WI38 (cell line): ENCODE measurements at regions not wholly inside any gene's neighbourhood (a gene's known extent, or its start where the extent isn't known, plus 50 kb on each side); places are given as distances from the start of the nearest gene placed in this dataset.

Source experiments
- H3K4me3 ChIP-seq: 2 replicates; pipeline ENCODE4 v1.5.1; 2011; ENCODE audit warnings: low read depth, mild to moderate bottlenecking, control low read depth, low read length
- TF ChIP-seq, protein P1 (sequence below): IDR thresholded peaks from 2 replicates; pipeline ENCODE4 v1.5.1; 2012; ENCODE audit warnings: low read depth, mild to moderate bottlenecking, control low read depth, low read length

DNA sequence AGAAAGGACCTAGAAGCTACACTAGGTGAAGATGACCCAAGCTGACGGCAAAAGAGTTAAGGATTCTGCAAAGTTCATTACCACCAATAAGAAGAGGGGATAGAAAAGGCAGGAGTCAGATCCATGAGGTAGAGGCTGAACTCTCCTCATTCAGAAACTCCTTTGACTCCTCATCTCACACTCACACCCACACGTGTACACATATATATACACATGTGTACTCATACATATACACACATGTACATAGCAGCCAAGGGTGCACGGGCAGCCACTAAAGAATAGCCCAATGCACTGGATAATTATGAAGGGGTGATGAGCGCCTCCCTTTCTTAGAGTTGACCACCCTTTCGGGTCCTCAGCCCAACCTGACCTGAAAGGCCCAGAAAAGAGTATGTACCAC, 476.8 kb downstream of the NTRK3 start:
- TF ChIP-seq, protein P1, sequence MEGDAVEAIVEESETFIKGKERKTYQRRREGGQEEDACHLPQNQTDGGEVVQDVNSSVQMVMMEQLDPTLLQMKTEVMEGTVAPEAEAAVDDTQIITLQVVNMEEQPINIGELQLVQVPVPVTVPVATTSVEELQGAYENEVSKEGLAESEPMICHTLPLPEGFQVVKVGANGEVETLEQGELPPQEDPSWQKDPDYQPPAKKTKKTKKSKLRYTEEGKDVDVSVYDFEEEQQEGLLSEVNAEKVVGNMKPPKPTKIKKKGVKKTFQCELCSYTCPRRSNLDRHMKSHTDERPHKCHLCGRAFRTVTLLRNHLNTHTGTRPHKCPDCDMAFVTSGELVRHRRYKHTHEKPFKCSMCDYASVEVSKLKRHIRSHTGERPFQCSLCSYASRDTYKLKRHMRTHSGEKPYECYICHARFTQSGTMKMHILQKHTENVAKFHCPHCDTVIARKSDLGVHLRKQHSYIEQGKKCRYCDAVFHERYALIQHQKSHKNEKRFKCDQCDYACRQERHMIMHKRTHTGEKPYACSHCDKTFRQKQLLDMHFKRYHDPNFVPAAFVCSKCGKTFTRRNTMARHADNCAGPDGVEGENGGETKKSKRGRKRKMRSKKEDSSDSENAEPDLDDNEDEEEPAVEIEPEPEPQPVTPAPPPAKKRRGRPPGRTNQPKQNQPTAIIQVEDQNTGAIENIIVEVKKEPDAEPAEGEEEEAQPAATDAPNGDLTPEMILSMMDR, result no peak
- no peak overlapping the region for H3K4me3 ChIP-seq

DNA sequence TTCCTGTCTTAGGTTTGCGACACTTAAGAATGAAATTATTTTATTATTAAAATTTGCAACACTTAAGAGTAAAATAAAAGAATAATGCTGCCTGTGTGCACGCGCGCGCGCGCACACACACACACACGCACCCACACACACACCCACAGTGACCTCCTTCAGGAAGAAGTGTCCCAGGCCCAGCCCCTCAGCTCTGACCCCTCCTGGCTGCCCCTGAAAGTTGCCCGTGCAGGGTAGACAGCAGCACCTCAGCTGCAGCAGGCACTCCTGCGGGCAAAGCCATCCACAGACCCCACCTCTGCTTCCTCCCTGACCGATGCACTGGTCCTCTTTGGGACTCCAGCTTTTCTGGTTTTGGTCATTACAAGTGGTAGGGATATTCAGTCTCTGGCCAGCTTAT, 478.2 kb downstream of the NTRK3 start:
- TF ChIP-seq, protein P1, result no peak
- no peak overlapping the region for H3K4me3 ChIP-seq

DNA sequence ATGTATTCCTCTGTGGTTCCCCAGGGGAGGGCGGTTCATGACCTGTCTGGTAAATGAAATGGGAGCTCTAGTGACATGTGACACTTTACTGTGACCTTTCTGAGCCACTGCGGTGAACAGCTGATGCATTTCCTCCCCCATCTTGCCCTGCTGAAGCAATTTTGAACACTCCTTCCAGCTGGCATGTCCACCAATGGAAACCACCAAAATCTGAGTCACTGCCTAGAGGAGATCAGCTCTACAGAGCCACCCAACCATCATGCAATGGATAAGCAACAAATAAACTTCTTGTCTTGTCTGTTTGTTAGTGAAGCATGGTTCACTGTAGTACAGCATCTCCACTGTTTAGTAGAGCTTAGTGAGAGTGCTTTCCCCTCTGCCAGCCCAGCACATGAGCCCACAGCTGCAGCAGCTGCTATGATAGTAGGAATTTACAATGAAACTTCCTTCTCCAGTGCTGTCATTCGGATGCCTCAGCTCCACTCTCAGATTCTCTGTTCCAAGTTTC, 479.4 kb downstream of the NTRK3 start:
- TF ChIP-seq, protein P1, result no peak
- no peak overlapping the region for H3K4me3 ChIP-seq

DNA sequence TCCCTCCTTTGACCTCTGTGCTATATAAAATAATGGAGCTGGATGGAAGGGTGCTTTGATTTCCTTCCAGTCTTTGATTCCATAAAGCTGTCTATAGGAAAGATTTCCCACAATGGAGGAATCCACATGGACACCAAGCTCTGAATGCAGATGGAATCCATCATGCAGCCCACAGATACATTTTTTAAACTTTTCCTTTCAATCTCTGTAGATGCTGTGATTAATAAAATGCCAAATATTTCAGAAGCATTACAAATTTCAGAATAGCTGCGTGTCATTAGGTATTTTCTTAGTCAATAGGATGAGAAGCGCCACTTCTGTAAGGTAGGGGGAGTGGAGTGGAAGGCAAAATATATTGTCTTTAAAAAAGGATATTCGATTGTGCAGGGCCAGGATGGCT, 489.0 kb downstream of the NTRK3 start:
- TF ChIP-seq, protein P1, result no peak
- H3K4me3 ChIP-seq, result no peak overlapping the region

DNA sequence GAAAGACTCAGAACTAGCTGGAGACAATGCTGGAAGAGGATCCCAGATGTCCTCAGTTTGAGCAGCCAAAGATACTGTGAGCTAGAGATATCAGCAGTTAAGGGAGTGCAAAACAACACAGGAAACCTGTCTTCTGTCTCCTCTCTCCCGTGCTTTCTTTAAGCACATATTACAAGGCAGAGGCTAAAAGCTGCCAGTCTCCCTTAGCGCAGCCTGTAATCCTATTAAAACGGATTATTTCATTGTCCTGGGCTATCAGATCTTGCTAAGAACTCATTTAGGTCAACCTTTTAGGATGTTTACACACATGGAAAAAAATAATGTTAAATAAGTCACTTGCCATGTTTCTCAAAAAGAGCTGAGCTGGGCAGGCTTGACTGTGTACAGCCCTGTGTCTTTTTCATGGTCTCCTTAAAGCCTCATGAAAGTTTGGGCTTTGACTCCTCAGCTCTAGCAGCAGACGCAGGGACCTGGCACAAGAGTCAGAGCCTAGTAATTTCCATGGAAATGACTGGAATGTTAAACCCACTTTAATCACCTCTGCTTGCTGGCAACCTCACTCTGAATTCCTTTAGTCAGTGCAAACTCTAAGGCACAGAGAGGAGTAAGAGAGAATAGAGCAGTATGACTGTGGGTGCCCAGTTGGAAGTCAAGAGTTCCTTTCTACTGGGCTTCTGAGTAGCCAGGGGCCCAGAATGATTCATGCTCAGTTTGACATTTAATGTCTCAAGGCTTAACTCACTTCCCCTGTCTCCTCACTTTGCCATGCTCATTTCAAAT, 491.9 kb downstream of the NTRK3 start:
- no peak overlapping the region for H3K4me3 ChIP-seq
- TF ChIP-seq, protein P1, result no peak

DNA sequence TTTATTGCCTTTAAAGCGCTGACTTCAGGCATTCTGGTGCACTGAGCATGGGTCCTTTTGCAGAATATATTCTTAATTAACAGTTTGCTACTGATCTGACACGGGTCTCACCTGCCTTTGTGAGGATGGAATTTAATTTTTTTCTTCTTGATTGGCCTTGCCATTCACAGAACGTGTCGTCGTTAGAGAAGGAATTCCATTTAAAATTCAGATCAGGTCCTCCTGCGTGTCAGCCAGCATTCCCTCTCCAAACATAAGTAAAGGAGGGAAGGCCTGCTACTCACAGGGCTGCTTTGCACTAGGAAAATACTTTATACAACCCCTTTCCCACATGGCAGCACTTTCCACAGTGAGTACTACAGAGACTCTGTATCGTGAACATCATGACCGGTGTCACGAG, 492.7 kb downstream of the NTRK3 start:
- TF ChIP-seq, protein P1, result no peak
- H3K4me3 ChIP-seq, result no peak overlapping the region

DNA sequence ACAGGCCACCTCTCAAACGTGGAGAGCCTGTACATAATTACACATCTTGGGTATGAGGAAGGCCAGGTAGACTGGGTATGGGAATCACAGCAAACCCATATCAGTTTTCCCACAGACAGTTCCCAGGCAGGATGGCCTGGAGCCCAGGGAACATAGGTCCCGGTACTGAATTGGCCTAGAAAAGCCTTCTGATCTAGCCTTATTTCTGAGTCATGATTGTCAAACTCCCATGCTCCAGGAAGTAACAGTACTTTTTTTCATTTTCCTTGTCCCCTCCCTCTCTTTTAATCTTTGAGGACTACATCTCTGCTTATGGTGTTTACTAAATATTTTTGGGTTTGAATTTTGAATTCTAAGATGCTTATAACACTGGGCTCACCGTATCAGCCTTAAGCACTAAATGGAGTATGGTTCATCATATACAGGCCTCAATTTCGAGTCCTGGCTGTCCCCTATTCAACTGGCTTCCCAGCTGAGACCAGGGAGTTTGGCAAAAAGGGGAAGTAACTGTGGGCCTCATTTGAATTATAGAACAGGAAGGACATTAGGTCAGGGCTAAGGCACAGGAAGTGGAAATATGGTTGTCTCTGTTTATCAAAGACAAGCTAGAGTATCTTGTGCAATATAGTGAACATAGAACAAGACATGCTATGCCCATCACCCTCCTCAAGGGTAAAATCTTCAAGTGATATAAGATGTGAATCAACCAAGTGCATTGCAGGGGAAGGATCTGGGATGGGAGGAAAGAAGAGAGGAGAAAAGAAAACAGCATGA, 494.6 kb downstream of the NTRK3 start:
- TF ChIP-seq, protein P1, result no peak
- H3K4me3 ChIP-seq, result no peak overlapping the region
